Nephron progenitor cell (in vitro differentiated cells): ENCODE measurements at regions not wholly inside any gene's neighbourhood (a gene's known extent, or its start where the extent isn't known, plus 50 kb on each side); places are given as distances from the start of the nearest gene placed in this dataset.
"Not testable (repeated sequence)": the region's sequence is repeated elsewhere in the genome, so short reads cannot be mapped to it uniquely, and the experiment has no call there.

Source experiments
- DNase-seq: peaks from one replicate; pipeline ENCODE4 v3.0.0; 2021
- H3K27ac Mint-ChIP-seq: 2 replicates; pipeline ENCODE4 v1.8.0; 2021; ENCODE audit warnings: mild to moderate bottlenecking, moderate library complexity, mixed read lengths
- H3K27me3 Mint-ChIP-seq: 2 replicates; pipeline ENCODE4 v1.8.0; 2021; ENCODE audit warnings: mild to moderate bottlenecking, low read depth, mixed read lengths; ENCODE audit not compliant: poor library complexity
- H3K36me3 Mint-ChIP-seq: 2 replicates; pipeline ENCODE4 v1.8.0; 2021; ENCODE audit warnings: low read depth, mixed read lengths
- H3K4me1 Mint-ChIP-seq: 2 replicates; pipeline ENCODE4 v1.8.0; 2021; ENCODE audit warnings: mixed read lengths
- H3K4me3 Mint-ChIP-seq: 2 replicates; pipeline ENCODE4 v1.8.0; 2021; ENCODE audit warnings: mild to moderate bottlenecking, moderate library complexity, mixed read lengths
- H3K9me3 Mint-ChIP-seq: 2 replicates; pipeline ENCODE4 v1.8.0; 2021; ENCODE audit warnings: mild to moderate bottlenecking, moderate library complexity, mixed read lengths
- TF ChIP-seq, protein P1 (sequence below): fragments of 200-600 bp; sonication (generic); IDR thresholded peaks from 2 replicates; pipeline ENCODE4 v1.5.0; 2021; ENCODE audit warnings: antibody characterized with exemption

DNA sequence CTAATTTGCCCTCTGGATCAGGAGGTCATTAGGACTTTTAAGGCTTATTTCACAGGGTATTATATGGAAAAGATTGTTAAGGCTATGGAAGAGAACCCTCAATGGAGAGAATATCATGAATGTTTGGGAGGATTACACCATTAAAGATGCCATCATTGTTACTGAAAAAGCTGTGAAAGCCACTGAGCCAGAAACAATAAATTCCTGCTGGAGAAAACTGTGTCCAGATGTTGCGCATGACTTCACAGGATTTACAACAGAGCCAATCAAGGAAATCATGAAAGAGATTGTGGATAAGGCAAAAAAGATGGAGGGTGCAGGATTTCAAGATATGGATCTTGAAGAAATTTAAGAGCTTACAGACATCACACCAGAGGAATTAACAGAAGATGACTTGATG lies 798.3 kb upstream of the SLC35B3 start:
- Mint-ChIP-seq H3K4me3 (no peak overlapping the region), H3K4me1 (peaks cover 15% of the 10 kb centered on the region), H3K9me3 (peaks cover 17% of the 10 kb centered on the region), H3K27ac (no peak overlapping the region), H3K27me3 (peaks cover 13% of the 10 kb centered on the region), H3K36me3 (no peaks in the 10 kb centered on the region)
- no peak for DNase-seq
- TF ChIP-seq, protein P1, sequence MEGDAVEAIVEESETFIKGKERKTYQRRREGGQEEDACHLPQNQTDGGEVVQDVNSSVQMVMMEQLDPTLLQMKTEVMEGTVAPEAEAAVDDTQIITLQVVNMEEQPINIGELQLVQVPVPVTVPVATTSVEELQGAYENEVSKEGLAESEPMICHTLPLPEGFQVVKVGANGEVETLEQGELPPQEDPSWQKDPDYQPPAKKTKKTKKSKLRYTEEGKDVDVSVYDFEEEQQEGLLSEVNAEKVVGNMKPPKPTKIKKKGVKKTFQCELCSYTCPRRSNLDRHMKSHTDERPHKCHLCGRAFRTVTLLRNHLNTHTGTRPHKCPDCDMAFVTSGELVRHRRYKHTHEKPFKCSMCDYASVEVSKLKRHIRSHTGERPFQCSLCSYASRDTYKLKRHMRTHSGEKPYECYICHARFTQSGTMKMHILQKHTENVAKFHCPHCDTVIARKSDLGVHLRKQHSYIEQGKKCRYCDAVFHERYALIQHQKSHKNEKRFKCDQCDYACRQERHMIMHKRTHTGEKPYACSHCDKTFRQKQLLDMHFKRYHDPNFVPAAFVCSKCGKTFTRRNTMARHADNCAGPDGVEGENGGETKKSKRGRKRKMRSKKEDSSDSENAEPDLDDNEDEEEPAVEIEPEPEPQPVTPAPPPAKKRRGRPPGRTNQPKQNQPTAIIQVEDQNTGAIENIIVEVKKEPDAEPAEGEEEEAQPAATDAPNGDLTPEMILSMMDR: no peak

DNA sequence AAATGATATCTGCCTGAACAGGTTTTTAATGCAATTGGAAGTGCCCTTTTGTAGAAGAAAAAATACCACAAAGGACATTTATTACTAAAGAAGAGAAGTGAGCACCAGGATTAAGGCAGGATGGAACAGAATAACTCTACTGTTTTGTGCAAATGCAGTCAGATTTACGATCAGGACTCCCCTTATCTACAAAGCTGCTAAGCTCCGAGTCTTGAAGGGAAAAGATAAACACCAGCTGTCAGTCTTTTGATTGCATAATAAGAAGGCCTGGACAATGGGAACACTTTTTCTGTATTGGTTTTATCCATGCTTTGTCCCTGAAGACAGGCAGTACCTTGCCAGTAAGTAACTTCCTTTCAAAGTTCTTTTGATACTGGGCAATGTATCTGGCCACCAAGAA lies 797.9 kb upstream of the SLC35B3 start:
- Mint-ChIP-seq H3K4me1 (peaks cover 15% of the 10 kb centered on the region), H3K36me3 (no peaks in the 10 kb centered on the region), H3K27ac (no peak overlapping the region), H3K27me3 (peaks cover 13% of the 10 kb centered on the region), H3K9me3 (peaks cover 17% of the 10 kb centered on the region), H3K4me3 (no peak overlapping the region)
- TF ChIP-seq, protein P1: no peak
- DNase-seq: no peak

DNA sequence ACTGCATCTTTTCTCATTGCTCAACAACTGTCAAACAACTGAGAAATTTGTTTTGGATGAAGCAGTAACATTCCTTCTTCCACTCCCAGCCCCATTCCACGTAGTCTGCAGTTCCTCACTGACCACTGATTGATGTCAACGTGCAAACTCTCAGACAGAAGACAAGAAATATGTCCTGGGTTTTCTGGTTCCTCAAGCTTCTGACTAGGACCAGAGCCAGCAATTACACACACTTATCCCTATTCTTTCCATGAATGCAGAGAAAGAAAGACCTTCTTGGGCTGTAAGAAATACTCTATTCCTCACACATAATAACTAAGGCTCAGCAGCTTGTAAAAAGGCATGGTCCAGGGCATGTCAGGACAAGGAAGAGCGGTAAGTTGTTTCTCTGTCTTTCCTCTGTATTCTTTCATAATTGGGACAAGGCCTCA lies 790.1 kb upstream of the SLC35B3 start:
- no peaks in the 10 kb centered on the region for H3K4me1 Mint-ChIP-seq
- H3K27ac Mint-ChIP-seq: no peak overlapping the region
- H3K36me3 Mint-ChIP-seq: no peaks in the 10 kb centered on the region
- TF ChIP-seq, protein P1: no peak
- no peak overlapping the region for H3K4me3 Mint-ChIP-seq
- H3K27me3 Mint-ChIP-seq: peaks cover 3% of the 10 kb centered on the region
- peaks cover 4% of the 10 kb centered on the region for H3K9me3 Mint-ChIP-seq
- DNase-seq: no peak

DNA sequence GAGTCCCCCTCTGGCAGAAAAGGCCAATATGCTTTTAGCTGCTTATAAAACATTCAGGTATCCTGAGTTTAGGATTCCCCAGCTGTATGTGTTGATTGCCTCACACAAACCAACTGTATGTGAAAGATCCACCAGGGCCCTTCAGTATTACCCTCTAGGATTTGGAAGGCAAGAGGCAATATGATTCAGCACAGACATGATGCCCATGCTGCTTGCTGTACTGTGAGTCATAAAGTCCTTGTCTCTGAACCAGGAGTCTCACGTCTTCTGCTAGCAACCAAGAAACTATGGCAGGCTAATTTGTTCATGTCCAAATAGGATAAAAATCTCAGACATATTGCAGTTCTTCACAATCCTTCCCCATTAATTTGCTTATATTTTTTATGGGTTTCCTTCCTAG lies 789.2 kb upstream of the SLC35B3 start:
- H3K27me3 Mint-ChIP-seq: peaks cover 3% of the 10 kb centered on the region
- no peaks in the 10 kb centered on the region for H3K36me3 Mint-ChIP-seq
- H3K4me3 Mint-ChIP-seq: no peak overlapping the region
- peaks cover 7% of the 10 kb centered on the region for H3K9me3 Mint-ChIP-seq
- H3K4me1 Mint-ChIP-seq: no peaks in the 10 kb centered on the region
- TF ChIP-seq, protein P1: no peak
- no peak overlapping the region for H3K27ac Mint-ChIP-seq
- DNase-seq: no peak

DNA sequence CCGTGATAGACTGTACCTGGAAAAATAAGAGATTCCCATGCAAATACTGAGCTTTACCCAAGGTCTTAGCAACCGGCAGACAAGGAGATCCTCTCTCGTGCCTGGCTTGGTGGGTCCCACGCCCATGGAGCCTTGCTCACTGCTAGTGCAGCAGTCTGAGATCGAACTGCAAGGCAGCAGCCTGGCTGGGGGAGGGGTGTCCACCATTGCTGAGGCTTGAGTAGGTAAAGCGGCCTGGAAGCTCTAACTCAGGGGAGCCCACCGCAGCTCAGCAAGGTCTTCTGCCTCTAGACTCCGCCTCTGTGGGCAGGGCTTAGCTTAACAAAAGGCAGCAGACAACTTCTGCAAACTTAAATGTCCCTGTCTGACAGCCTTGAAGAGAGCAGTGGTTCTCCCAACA lies 778.4 kb upstream of the SLC35B3 start:
- H3K4me1 Mint-ChIP-seq: not testable (repeated sequence)

DNA sequence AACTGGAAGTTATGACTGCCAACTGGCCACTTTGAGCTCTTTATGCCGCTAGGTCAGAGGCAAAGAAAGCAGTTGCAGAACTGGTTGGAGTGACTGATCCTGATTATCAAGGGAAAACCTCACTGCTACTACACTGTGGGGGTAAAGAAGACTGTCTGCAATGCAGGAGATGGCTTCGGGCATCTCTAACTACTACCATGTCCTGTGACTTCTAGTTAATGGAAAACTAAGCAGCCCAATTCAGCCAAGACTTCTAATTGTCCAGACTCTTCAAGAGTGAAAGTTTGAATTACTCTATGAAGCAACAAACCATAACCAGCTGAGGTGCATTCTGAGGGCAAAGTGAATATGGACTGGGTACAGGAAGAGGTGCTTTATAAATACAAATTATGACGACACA lies 773.6 kb upstream of the SLC35B3 start:
- no peak overlapping the region for H3K27ac Mint-ChIP-seq
- TF ChIP-seq, protein P1: no peak
- no peaks in the 10 kb centered on the region for H3K36me3 Mint-ChIP-seq
- H3K4me1 Mint-ChIP-seq: no peaks in the 10 kb centered on the region
- peaks cover 14% of the 10 kb centered on the region for H3K9me3 Mint-ChIP-seq
- H3K4me3 Mint-ChIP-seq: no peak overlapping the region
- no peaks in the 10 kb centered on the region for H3K27me3 Mint-ChIP-seq
- DNase-seq: no peak

More for the DNA sequence above, 778.4 kb upstream of the SLC35B3 start:
- H3K36me3 Mint-ChIP-seq, H3K27ac Mint-ChIP-seq, H3K4me3 Mint-ChIP-seq, H3K27me3 Mint-ChIP-seq, DNase-seq: not testable (repeated sequence)
- H3K9me3 Mint-ChIP-seq: peaks cover 18% of the 10 kb centered on the region
